ENCODE measurements at regions not wholly inside any gene's neighbourhood (a gene's known extent, or its start where the extent isn't known, plus 50 kb on each side); places are given as distances from the start of the nearest gene placed in this dataset.

DNA sequence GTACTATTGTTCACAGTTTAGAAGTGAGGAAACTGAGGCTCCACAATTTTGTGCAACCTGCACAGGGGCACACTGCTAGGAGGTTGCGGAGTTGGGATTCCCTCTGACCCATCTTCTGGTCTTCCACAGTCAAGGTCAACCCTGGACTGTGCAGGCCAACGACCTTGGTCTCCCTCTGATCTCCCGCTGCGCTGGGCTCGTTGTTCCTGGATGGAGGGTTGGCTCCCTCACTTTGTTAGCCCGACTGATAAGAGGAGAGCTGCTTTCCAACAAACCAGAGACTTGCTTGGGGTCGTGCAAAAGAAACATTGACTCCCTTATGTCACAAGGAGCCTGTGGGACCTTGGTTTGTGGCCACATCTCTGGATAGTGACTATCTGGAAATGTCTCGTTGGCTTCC is 187.6 kb downstream of the MYCN start:
- Histone ChIP-seq H3K9ac (no peak overlapping the region), H2AFZ (no peak overlapping the region), H3K4me3 (ENCODE audit: low read depth, low read length) (no peak overlapping the region), H3K27ac (no peak overlapping the region), H3K79me2 (no peaks in the 10 kb centered on the region), H3K27me3 (ENCODE audit: control insufficient read depth, insufficient read depth, low read length) (no peaks in the 10 kb centered on the region), H3K9me3 (ENCODE audit: control insufficient read depth, low read length) (no peaks in the 10 kb centered on the region), H3K4me1 (no peaks in the 10 kb centered on the region), H3K4me2 (ENCODE audit: low read length) (no peak overlapping the region), H3K36me3 (ENCODE audit: control insufficient read depth, insufficient read depth, low read length) (no peaks in the 10 kb centered on the region)
- TF ChIP-seq, protein P1, sequence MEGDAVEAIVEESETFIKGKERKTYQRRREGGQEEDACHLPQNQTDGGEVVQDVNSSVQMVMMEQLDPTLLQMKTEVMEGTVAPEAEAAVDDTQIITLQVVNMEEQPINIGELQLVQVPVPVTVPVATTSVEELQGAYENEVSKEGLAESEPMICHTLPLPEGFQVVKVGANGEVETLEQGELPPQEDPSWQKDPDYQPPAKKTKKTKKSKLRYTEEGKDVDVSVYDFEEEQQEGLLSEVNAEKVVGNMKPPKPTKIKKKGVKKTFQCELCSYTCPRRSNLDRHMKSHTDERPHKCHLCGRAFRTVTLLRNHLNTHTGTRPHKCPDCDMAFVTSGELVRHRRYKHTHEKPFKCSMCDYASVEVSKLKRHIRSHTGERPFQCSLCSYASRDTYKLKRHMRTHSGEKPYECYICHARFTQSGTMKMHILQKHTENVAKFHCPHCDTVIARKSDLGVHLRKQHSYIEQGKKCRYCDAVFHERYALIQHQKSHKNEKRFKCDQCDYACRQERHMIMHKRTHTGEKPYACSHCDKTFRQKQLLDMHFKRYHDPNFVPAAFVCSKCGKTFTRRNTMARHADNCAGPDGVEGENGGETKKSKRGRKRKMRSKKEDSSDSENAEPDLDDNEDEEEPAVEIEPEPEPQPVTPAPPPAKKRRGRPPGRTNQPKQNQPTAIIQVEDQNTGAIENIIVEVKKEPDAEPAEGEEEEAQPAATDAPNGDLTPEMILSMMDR (IDR thresholded peaks at IDR 0.05), result no peak

DNA sequence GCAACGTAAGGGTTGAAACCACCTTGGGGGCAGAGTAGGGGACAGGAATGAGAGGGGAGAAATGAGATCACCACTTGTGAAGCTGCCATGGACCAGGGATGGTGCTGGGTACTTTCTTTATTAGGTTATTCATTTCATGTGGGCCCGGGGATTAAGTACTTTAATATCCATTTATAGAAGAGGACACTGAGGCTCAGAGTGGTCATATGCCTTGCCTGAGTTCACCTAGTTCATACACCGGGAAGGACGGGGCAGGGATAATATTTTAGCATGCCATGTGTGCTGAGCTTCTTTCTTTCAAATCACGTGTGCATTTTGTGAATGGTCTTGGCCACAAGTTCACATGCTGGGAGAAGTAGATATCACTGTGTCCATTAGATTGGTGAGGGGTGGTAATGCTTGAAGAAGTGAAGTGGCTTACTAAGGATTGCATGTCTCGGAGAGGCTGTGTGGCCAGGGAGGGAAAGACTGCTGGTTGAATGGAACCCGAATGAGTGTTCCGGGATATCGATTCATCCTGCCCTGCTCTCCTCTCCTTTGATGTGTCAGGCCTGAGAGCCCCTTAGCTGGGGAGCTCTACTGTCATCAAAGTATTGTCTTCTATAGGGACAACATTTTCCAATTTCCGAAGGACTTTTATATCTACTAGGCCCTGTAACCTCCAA is 187.1 kb downstream of the MYCN start:
- TF ChIP-seq, protein P1 (IDR thresholded peaks at IDR 0.05), result no peak
- H3K36me3 ChIP-seq (ENCODE audit: control insufficient read depth, insufficient read depth, low read length), result no peaks in the 10 kb centered on the region
- no peaks in the 10 kb centered on the region for H3K4me1 ChIP-seq

DNA sequence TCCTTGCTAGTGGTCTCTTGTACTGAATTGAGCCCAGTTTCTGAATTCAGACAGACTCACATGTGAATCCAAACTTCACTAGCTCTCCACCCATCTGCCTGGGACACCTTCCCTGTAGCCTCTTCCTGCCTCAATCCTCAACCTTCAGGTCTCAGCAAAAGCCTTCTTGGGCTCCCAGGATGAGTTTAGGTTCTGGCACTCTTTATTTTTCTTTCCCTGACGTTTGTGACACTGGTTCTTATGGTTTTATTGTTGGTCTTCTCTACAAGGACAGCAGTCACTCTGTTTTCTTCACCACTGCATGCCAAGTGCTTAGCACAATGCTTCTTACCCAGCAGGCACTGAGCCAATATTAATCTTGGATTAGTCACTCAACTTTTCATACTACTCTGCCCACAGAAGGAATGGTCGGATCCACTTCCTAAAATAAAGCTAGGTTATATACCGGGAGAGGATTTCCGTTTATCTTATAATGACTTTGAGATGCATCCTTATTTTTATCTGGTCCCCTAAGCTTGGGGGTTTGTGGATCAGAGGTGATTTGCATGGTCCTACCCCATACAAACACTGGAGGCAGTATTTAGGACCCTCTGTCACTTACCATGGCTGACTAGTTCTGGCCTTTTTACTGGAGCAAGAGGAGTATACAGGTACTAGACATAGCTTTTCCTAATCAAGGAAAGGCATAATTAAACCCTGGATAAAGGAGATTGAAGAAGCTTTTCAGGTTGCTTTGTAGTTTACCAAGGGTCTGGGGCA is 186.3 kb downstream of the MYCN start:
- H3K9ac ChIP-seq, result no peak overlapping the region
- H3K27me3 ChIP-seq (ENCODE audit: control insufficient read depth, insufficient read depth, low read length), result no peaks in the 10 kb centered on the region
- no peaks in the 10 kb centered on the region for H3K4me1 ChIP-seq
- no peak overlapping the region for H3K27ac ChIP-seq
- H3K79me2 ChIP-seq, result no peaks in the 10 kb centered on the region
- no peak overlapping the region for H3K4me2 ChIP-seq (ENCODE audit: low read length)
- no peaks in the 10 kb centered on the region for H3K36me3 ChIP-seq (ENCODE audit: control insufficient read depth, insufficient read depth, low read length)
- H3K9me3 ChIP-seq (ENCODE audit: control insufficient read depth, low read length), result no peaks in the 10 kb centered on the region
- no peak overlapping the region for H2AFZ ChIP-seq
- no peak overlapping the region for H3K4me3 ChIP-seq (ENCODE audit: low read depth, low read length)
- TF ChIP-seq, protein P1 (IDR thresholded peaks at IDR 0.05), result no peak

More for the DNA sequence above, 187.1 kb downstream of the MYCN start:
- no peak overlapping the region for H3K4me2 ChIP-seq (ENCODE audit: low read length)
- H3K27ac ChIP-seq, result no peak overlapping the region
- H2AFZ ChIP-seq, result no peak overlapping the region
- no peak overlapping the region for H3K9ac ChIP-seq
- H3K4me3 ChIP-seq (ENCODE audit: low read depth, low read length), result no peak overlapping the region
- no peaks in the 10 kb centered on the region for H3K27me3 ChIP-seq (ENCODE audit: control insufficient read depth, insufficient read depth, low read length)
- H3K9me3 ChIP-seq (ENCODE audit: control insufficient read depth, low read length), result no peaks in the 10 kb centered on the region
- no peaks in the 10 kb centered on the region for H3K79me2 ChIP-seq

DNA sequence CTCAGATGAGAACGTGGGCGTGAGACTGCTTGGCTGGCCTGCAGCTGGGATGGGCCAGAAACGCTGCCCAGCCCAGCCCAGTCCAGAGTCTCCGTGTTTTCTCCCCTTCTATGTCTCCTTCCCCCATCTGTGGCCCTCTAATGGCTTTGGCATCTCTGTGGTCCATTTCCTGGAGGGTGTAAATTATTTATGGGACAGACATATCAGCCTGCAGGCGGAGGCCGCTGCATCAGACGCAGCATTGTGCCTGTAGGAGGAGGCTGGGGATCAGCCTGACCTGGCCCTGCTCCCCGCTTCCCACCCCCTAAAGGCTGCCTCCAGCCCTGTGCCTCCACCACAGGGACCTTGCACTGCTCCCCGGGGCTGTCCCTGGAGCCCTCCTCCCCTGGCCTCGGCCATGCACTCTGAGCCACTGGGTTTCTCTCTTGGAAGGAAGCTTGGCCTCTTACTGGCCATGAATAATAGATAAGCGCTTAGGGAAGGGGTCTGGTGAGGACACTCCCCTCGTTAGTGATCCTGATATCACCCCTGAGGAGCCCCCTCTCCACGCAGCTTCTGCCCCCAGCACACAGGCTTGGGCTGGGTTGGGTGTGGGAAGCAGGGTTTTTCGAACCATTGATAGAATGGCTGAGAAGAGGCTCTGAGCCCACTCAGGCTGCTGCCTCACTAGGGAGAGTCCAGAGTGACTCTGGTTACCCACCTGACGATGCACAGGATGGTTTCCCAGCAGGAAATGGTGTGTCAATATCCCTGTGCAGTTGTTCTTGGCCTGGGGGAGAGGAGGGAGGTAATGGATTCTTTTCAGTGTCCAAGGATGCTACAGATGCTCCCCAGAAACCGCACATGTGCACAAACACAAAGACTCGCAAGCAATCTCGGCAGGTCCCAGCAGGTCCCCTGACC is 185.5 kb downstream of the MYCN start:
- no peak overlapping the region for H3K9ac ChIP-seq
- H2AFZ ChIP-seq, result no peak overlapping the region
- H3K36me3 ChIP-seq (ENCODE audit: control insufficient read depth, insufficient read depth, low read length), result peaks cover 4% of the 10 kb centered on the region
- no peak overlapping the region for H3K27ac ChIP-seq
- no peaks in the 10 kb centered on the region for H3K27me3 ChIP-seq (ENCODE audit: control insufficient read depth, insufficient read depth, low read length)
- no peaks in the 10 kb centered on the region for H3K9me3 ChIP-seq (ENCODE audit: control insufficient read depth, low read length)
- H3K79me2 ChIP-seq, result no peaks in the 10 kb centered on the region
- H3K4me3 ChIP-seq (ENCODE audit: low read depth, low read length), result no peak overlapping the region
- TF ChIP-seq, protein P1 (IDR thresholded peaks at IDR 0.05), result no peak
- H3K4me1 ChIP-seq, result no peaks in the 10 kb centered on the region
- H3K4me2 ChIP-seq (ENCODE audit: low read length), result no peak overlapping the region
